ENCODE measurements at regions not wholly inside any gene's neighbourhood (a gene's known extent, or its start where the extent isn't known, plus 50 kb on each side); places are given as distances from the start of the nearest gene placed in this dataset.

DNA sequence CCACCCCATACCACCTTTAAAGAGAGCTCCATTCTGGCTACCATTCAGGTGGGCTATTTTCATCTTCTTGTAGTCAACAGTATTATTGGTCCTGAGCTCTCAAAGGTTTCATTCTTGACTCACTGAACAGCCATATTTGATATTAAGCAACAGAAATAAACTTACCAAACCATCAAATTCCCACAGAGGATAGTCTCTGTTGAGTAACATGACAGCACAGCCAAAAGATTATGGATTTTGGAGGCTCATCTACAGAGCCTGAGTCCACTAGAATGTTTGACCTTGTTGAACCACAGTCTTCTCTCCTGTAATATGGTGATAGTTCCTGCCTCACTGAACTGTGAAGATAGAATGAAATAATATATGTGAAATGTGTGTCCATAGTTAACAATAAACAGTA, 276.3 kb upstream of the LDB2 start:
- no peak overlapping the region for H3K4me2 ChIP-seq (ENCODE audit: low read length)
- no peaks in the 10 kb centered on the region for H3K27me3 ChIP-seq (ENCODE audit: control insufficient read depth, low read length)
- no peaks in the 10 kb centered on the region for H3K9me2 ChIP-seq (replicated peaks; ENCODE audit: control insufficient read depth, low read length)
- TF ChIP-seq, protein P1, sequence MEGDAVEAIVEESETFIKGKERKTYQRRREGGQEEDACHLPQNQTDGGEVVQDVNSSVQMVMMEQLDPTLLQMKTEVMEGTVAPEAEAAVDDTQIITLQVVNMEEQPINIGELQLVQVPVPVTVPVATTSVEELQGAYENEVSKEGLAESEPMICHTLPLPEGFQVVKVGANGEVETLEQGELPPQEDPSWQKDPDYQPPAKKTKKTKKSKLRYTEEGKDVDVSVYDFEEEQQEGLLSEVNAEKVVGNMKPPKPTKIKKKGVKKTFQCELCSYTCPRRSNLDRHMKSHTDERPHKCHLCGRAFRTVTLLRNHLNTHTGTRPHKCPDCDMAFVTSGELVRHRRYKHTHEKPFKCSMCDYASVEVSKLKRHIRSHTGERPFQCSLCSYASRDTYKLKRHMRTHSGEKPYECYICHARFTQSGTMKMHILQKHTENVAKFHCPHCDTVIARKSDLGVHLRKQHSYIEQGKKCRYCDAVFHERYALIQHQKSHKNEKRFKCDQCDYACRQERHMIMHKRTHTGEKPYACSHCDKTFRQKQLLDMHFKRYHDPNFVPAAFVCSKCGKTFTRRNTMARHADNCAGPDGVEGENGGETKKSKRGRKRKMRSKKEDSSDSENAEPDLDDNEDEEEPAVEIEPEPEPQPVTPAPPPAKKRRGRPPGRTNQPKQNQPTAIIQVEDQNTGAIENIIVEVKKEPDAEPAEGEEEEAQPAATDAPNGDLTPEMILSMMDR (IDR thresholded peaks at IDR 0.05; ENCODE audit: low read depth, low read length, poor library complexity, severe bottlenecking) = no peak
- no peak for TF ChIP-seq EZH2phosphoT487 (IDR thresholded peaks at IDR 0.05; ENCODE audit: borderline replicate concordance, low read length)
- no peaks in the 10 kb centered on the region for H3K4me1 ChIP-seq (ENCODE audit: control insufficient read depth, low read length)
- no peaks in the 10 kb centered on the region for H4K20me1 ChIP-seq (ENCODE audit: control insufficient read depth, insufficient read depth, low read depth, low read length)
- no peaks in the 10 kb centered on the region for H3K79me2 ChIP-seq (ENCODE audit: control insufficient read depth, low read length)
- no peaks in the 10 kb centered on the region for H3K36me3 ChIP-seq (ENCODE audit: control insufficient read depth, low read length)
- H3K4me3 ChIP-seq (ENCODE audit: low read length) = no peak overlapping the region
- no peaks in the 10 kb centered on the region for H3K9me3 ChIP-seq (ENCODE audit: control insufficient read depth, insufficient read depth, low read length)
- no peaks in the 10 kb centered on the region for H3F3A ChIP-seq (ENCODE audit: control insufficient read depth, insufficient read depth)
- no peak overlapping the region for H3K27ac ChIP-seq (ENCODE audit: low read depth, low read length)

DNA sequence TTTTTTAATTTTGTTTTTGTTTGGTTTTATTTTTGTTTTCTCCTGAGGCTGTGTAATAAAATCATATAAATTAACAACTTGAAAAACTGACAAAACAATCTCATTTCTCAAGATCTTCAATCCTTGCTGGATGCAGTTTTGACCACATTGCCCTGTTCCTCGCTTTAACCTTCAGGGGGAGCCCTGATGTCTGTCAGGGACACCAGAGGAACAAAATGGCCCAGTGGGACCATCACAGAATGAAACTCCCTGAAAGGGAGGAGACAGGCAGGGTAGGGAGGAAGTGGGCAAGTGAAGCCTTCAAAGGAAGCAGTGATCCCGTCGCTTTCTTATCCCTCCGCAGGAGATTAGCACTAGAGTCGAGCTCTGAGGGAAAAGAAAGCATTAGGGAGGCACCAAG, 274.9 kb upstream of the LDB2 start:
- no peaks in the 10 kb centered on the region for H3K9me3 ChIP-seq (ENCODE audit: control insufficient read depth, insufficient read depth, low read length)

DNA sequence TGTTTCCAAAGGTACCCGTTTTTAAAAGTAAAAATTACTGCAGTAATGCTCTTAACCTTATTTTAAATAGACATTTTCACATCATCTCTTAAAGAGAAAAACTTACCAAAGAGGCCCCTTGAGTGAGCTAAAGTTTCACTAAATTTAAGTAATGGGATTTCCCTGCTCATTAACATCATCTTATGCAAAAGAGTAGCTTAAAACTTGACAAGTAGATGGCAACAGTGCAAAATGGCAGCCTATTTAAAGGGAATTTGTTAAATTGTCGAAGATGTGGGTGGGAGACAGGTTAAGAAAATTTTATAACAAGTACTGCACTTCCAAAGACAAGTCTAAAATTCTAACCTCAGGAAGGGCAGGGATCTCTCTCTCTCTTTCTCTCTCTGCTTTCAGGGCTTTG, 271.7 kb upstream of the LDB2 start:
- Histone ChIP-seq H4K20me1 (ENCODE audit: control insufficient read depth, insufficient read depth, low read depth, low read length) (no peaks in the 10 kb centered on the region), H3K9me3 (ENCODE audit: control insufficient read depth, insufficient read depth, low read length) (no peaks in the 10 kb centered on the region), H3K4me1 (ENCODE audit: control insufficient read depth, low read length) (no peaks in the 10 kb centered on the region), H3K4me3 (ENCODE audit: low read length) (no peak overlapping the region), H3K4me2 (ENCODE audit: low read length) (no peak overlapping the region), H3K79me2 (ENCODE audit: control insufficient read depth, low read length) (no peaks in the 10 kb centered on the region), H3K27me3 (ENCODE audit: control insufficient read depth, low read length) (no peaks in the 10 kb centered on the region), H3K9me2 (replicated peaks; ENCODE audit: control insufficient read depth, low read length) (no peaks in the 10 kb centered on the region), H3K36me3 (ENCODE audit: control insufficient read depth, low read length) (no peaks in the 10 kb centered on the region), H3F3A (ENCODE audit: control insufficient read depth, insufficient read depth) (no peaks in the 10 kb centered on the region), H3K27ac (ENCODE audit: low read depth, low read length) (no peak overlapping the region)
- TF ChIP-seq, protein P1 (IDR thresholded peaks at IDR 0.05; ENCODE audit: low read depth, low read length, poor library complexity, severe bottlenecking) = no peak
- no peak for TF ChIP-seq EZH2phosphoT487 (IDR thresholded peaks at IDR 0.05; ENCODE audit: borderline replicate concordance, low read length)

More for the DNA sequence above, 274.9 kb upstream of the LDB2 start:
- H3K4me3 ChIP-seq (ENCODE audit: low read length) = no peak overlapping the region
- TF ChIP-seq, protein P1 (IDR thresholded peaks at IDR 0.05; ENCODE audit: low read depth, low read length, poor library complexity, severe bottlenecking) = no peak
- TF ChIP-seq EZH2phosphoT487 (IDR thresholded peaks at IDR 0.05; ENCODE audit: borderline replicate concordance, low read length) = no peak
- H3K36me3 ChIP-seq (ENCODE audit: control insufficient read depth, low read length) = no peaks in the 10 kb centered on the region
- no peak overlapping the region for H3K4me2 ChIP-seq (ENCODE audit: low read length)
- no peaks in the 10 kb centered on the region for H3K9me2 ChIP-seq (replicated peaks; ENCODE audit: control insufficient read depth, low read length)
- H3F3A ChIP-seq (ENCODE audit: control insufficient read depth, insufficient read depth) = no peaks in the 10 kb centered on the region
- H4K20me1 ChIP-seq (ENCODE audit: control insufficient read depth, insufficient read depth, low read depth, low read length) = no peaks in the 10 kb centered on the region
- H3K79me2 ChIP-seq (ENCODE audit: control insufficient read depth, low read length) = no peaks in the 10 kb centered on the region
- H3K27ac ChIP-seq (ENCODE audit: low read depth, low read length) = no peak overlapping the region
- no peaks in the 10 kb centered on the region for H3K4me1 ChIP-seq (ENCODE audit: control insufficient read depth, low read length)
- H3K27me3 ChIP-seq (ENCODE audit: control insufficient read depth, low read length) = no peaks in the 10 kb centered on the region

DNA sequence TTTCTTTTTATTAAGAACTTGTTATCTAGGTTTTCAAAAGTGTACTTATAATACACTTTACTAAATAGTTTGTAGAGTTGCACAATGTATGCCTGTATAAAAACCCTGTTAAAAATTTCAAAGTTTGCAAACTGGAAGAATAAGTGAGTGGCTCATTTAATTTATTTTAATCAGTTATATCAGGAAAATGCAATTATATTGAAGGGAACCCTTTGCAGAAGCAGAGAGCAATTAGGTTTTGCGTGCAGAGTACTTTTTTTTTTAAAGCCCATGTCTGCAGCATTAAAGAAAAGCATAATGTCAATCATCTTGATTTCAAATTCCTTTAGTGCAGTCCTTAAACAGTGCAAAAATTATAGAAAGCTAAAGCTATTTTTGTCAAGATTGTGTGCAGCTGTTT, 271.3 kb upstream of the LDB2 start:
- no peaks in the 10 kb centered on the region for H3K4me1 ChIP-seq (ENCODE audit: control insufficient read depth, low read length)
- H3K36me3 ChIP-seq (ENCODE audit: control insufficient read depth, low read length) = no peaks in the 10 kb centered on the region
- no peaks in the 10 kb centered on the region for H3K79me2 ChIP-seq (ENCODE audit: control insufficient read depth, low read length)
- H3F3A ChIP-seq (ENCODE audit: control insufficient read depth, insufficient read depth) = no peaks in the 10 kb centered on the region
- no peak overlapping the region for H3K4me3 ChIP-seq (ENCODE audit: low read length)
- TF ChIP-seq, protein P1 (IDR thresholded peaks at IDR 0.05; ENCODE audit: low read depth, low read length, poor library complexity, severe bottlenecking) = no peak
- TF ChIP-seq EZH2phosphoT487 (IDR thresholded peaks at IDR 0.05; ENCODE audit: borderline replicate concordance, low read length) = no peak
- H3K27me3 ChIP-seq (ENCODE audit: control insufficient read depth, low read length) = no peaks in the 10 kb centered on the region
- H3K9me2 ChIP-seq (replicated peaks; ENCODE audit: control insufficient read depth, low read length) = no peaks in the 10 kb centered on the region
- H3K9me3 ChIP-seq (ENCODE audit: control insufficient read depth, insufficient read depth, low read length) = no peaks in the 10 kb centered on the region
- H4K20me1 ChIP-seq (ENCODE audit: control insufficient read depth, insufficient read depth, low read depth, low read length) = no peaks in the 10 kb centered on the region
- H3K4me2 ChIP-seq (ENCODE audit: low read length) = no peak overlapping the region
- no peak overlapping the region for H3K27ac ChIP-seq (ENCODE audit: low read depth, low read length)

Data from DOHH2 (cell line).